ENCODE measurements at regions not wholly inside any gene's neighbourhood (a gene's known extent, or its start where the extent isn't known, plus 50 kb on each side); places are given as distances from the start of the nearest gene placed in this dataset.

DNA sequence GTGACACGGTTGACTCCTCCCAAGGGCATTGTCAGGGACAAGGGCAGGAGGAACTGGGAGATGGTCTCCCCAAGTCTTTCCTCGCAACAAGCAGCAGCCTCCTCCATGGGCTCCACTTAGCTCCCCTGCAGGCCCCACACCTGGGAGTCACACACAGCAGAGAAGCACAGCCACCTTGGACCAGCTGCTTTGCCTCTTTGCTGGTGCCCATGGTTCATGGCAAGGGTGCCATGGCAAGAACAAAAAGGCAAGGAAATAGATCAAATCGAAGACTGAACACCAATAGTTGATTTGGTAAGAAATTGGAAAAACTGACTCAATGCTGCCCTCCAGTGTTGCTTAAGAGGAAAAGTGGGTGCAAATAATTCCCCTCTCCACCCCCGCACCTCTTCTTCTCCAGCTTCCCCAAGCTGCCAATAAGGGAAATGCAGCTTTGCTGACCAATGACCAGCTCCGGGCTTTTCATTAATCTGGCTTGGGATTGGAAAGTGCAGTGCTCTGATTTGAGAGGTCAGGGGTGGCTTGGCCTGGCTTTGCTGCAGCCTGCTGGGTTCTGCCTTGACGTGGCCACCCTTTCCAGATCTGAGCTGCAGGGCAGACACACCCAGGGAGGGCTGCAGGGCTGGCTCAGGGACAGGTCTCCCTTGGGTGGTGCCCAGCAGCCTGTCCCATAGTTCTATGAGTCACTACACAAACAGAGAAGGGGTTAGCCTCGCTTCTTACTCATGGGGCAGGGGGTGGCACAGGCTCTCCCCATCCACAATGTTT lies 162.0 kb downstream of the KLF13 start:
- TF ChIP-seq, protein P1, sequence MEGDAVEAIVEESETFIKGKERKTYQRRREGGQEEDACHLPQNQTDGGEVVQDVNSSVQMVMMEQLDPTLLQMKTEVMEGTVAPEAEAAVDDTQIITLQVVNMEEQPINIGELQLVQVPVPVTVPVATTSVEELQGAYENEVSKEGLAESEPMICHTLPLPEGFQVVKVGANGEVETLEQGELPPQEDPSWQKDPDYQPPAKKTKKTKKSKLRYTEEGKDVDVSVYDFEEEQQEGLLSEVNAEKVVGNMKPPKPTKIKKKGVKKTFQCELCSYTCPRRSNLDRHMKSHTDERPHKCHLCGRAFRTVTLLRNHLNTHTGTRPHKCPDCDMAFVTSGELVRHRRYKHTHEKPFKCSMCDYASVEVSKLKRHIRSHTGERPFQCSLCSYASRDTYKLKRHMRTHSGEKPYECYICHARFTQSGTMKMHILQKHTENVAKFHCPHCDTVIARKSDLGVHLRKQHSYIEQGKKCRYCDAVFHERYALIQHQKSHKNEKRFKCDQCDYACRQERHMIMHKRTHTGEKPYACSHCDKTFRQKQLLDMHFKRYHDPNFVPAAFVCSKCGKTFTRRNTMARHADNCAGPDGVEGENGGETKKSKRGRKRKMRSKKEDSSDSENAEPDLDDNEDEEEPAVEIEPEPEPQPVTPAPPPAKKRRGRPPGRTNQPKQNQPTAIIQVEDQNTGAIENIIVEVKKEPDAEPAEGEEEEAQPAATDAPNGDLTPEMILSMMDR (conservative IDR thresholded peaks at IDR 0.05 in 1 of 2, IDR thresholded peaks at IDR 0.05 in 1 of 2; ENCODE audit: low read depth in 1 of 2, low read length in 2 of 2): peak; percentile 95 to 97
- TF ChIP-seq EZH2 (IDR thresholded peaks at IDR 0.05; ENCODE audit: low read length, missing control alignments): no peak
